A673 (cell line): ENCODE measurements at regions not wholly inside any gene's neighbourhood (a gene's known extent, or its start where the extent isn't known, plus 50 kb on each side); places are given as distances from the start of the nearest gene placed in this dataset.

Source experiments
- BruUV-seq: library from RNA; stranded (reverse); fragments of 400-500 nt; replicated peaks from 2 replicates; lab custom pipeline; 2021; lab: Mats Ljungman, UMichigan
- CTCF ChIA-PET: fragments of 300-600 bp; sonication (Branson Sonifier 250); formaldehyde crosslinking; loops from one replicate; lab custom pipeline; 2022; ENCODE audit warnings: antibody characterized with exemption; lab: Charles Lee
- POLR2A ChIA-PET: fragments of 300-600 bp; sonication (Branson Sonifier 250); formaldehyde crosslinking; loops from one replicate; lab custom pipeline; 2022; ENCODE audit warnings: antibody characterized with exemption; ENCODE audit not compliant: low non-redundant PET; lab: Charles Lee
- DNase-seq: peaks from one replicate; pipeline ENCODE4 v3.0.0-alpha.2; 2015; ENCODE audit warnings: low spot score
- H3K27ac ChIP-seq: fragments of 200-600 bp; sonication (generic); 2 replicates; pipeline ENCODE4 v1.5.1; 2016; ENCODE audit warnings: mixed run types, low read depth, mild to moderate bottlenecking, mixed read lengths, antibody characterized with exemption, low read length; ENCODE audit not compliant: poor library complexity, severe bottlenecking
- H3K27me3 ChIP-seq: fragments of 200-600 bp; sonication (generic); replicated peaks from 2 replicates; pipeline ENCODE4 v1.6.1; 2017; ENCODE audit warnings: mixed run types, low read depth, mild to moderate bottlenecking, mixed read lengths, antibody characterized with exemption, low read length; ENCODE audit not compliant: insufficient read depth, poor library complexity
- H3K36me3 ChIP-seq: fragments of 200-600 bp; sonication (generic); 2 replicates; pipeline ENCODE4 v1.6.1; 2016; ENCODE audit warnings: mixed run types, mild to moderate bottlenecking, mixed read lengths, antibody characterized with exemption, low read length; ENCODE audit not compliant: insufficient read depth, poor library complexity, severe bottlenecking
- H3K4me1 ChIP-seq: fragments of 200-600 bp; sonication (generic); 2 replicates; pipeline ENCODE4 v1.6.1; 2017; ENCODE audit warnings: mixed run types, mild to moderate bottlenecking, mixed read lengths, antibody characterized with exemption, low read length; ENCODE audit not compliant: insufficient read depth, poor library complexity, severe bottlenecking
- H3K4me3 ChIP-seq: fragments of 200-600 bp; sonication (generic); 2 replicates; pipeline ENCODE4 v1.5.1; 2016; ENCODE audit warnings: low read depth, mixed run types, mild to moderate bottlenecking, mixed read lengths, low read length; ENCODE audit not compliant: poor library complexity, severe bottlenecking
- H3K9me3 ChIP-seq: fragments of 200-600 bp; sonication (generic); 2 replicates; pipeline ENCODE4 v1.6.1; 2016; ENCODE audit warnings: mixed run types, low read depth, mild to moderate bottlenecking, mixed read lengths, antibody characterized with exemption, low read length; ENCODE audit not compliant: poor library complexity, severe bottlenecking
- CTCF ChIP-seq: fragments of 300-800, 200-600 bp; sonication (generic); conservative IDR thresholded peaks from 2 replicates; pipeline ENCODE4 v1.5.1; 2017; ENCODE audit warnings: low read depth, mild to moderate bottlenecking, antibody characterized with exemption, low read length, moderate library complexity, mixed read lengths
- EZH2 ChIP-seq: fragments of 200-600 bp; sonication (generic); IDR thresholded peaks from 2 replicates; pipeline ENCODE4 v1.6.1; 2017; ENCODE audit warnings: borderline replicate concordance, low read depth, mild to moderate bottlenecking, mixed read lengths, antibody characterized with exemption, low read length; ENCODE audit not compliant: poor library complexity, severe bottlenecking
- intact Hi-C: fragments of 100-400 bp; cut with micrococcal nuclease; formaldehyde crosslinking; loops from one replicate; pipeline ENCODE4 v1.10.0; 2022; ENCODE audit not compliant: unreplicated experiment

- Histone ChIP-seq H3K27ac (no peak overlapping the region), H3K36me3 (no peaks in the 10 kb centered on the region), H3K4me3 (no peak overlapping the region), H3K9me3 (no peaks in the 10 kb centered on the region), H3K4me1 (peaks cover 15% of the 10 kb centered on the region), H3K27me3 (no peaks in the 10 kb centered on the region)
- no peak for TF ChIP-seq EZH2
- TF ChIP-seq CTCF = no peak
- no TSS peak for BruUV-seq
- no peak for DNase-seq
- intact Hi-C loops = no loop called here
- POLR2A ChIA-PET = no interaction called here
- CTCF ChIA-PET = no interaction called here
Observed at GRCh38 chr3:147197739-147198138, 208.6 kb downstream of the ZIC4 start.

DNA sequence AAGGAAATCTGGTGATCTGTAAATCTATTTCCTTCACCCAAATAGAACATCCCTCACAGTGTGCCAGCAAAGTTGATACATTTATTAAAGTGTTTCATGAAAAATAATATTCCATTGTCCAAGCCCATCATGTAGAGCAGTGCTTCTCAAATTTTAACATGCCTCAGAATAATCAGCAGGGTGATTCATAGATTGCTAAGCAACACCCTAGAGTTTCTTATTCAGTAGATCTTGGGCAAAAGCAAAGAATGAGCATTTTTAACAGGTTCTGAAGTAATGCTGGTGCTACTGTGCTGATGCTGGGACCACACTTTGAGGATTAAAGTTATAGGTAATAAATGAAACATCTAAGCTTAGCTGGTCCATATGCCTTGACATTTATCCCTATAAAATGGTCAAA, 210.5 kb downstream of the ZIC4 start:
- Histone ChIP-seq H3K36me3 (no peaks in the 10 kb centered on the region), H3K27ac (no peak overlapping the region), H3K4me1 (peaks cover 15% of the 10 kb centered on the region), H3K9me3 (no peaks in the 10 kb centered on the region), H3K27me3 (no peaks in the 10 kb centered on the region), H3K4me3 (no peak overlapping the region)
- TF ChIP-seq EZH2 (no peak), CTCF (no peak)
- intact Hi-C loops = loop anchor here (2.0 kb wide), 1 partner anchor 375 kb away; no protein-coding TSS in a partner anchor
- ChIA-PET POLR2A (no interaction called here), CTCF (no interaction called here)
- DNase-seq = no peak
- BruUV-seq = no TSS peak

DNA sequence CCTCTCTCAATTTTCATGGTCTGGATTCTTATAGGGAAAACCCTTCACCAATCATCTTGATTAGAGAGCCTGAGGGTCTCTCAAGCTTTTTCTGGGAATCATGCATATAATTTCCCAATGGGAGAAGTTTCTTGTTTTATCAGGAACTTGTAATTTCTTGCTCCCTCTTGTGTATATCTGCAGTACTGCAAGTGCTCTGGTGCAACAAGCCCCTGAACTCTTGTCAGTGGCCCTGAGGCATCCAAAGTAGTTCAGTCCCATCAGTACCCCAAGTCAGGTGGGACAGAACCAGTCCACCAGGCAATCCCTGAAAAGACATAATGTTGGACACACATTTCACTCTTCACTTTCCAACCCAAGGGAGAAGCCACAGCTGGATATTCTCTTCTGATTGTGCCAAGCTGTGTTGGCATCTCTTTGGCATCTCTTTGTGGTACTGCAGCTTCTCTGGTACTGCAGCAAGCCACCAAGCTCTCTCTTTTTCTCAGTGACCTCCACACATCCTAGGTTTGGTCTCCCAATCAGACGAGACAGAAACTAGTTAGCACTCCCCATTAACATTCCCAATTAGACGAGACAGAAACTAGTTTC, 214.5 kb downstream of the ZIC4 start:
- no TSS peak for BruUV-seq
- POLR2A ChIA-PET = no interaction called here
- Histone ChIP-seq H3K27me3 (no peaks in the 10 kb centered on the region), H3K27ac (no peak overlapping the region), H3K4me3 (no peak overlapping the region), H3K36me3 (no peaks in the 10 kb centered on the region), H3K9me3 (no peaks in the 10 kb centered on the region), H3K4me1 (peaks cover 15% of the 10 kb centered on the region)
- CTCF ChIA-PET = interaction anchor here (0.6 to 1.0 kb wide), 5 partner anchors 72 to 444 kb away, joined by 3 to 7 read pairs (median 4); no protein-coding TSS in a partner anchor
- intact Hi-C loops = loop anchor here (1.0 to 5.0 kb wide), 4 partner anchors 71 to 550 kb away; no protein-coding TSS in a partner anchor
- TF ChIP-seq EZH2 (no peak), CTCF (peak; percentile 89)
- peak; percentile 82 for DNase-seq
